GM21423 (cell line): ENCODE measurements at regions not wholly inside any gene's neighbourhood (a gene's known extent, or its start where the extent isn't known, plus 50 kb on each side); places are given as distances from the start of the nearest gene placed in this dataset.
A peak's percentile ranks its signal among the peaks of the same experiment; 100 is the strongest.

Source experiments
- ATAC-seq: cut with Tn5 transposase; IDR thresholded peaks from one replicate; pipeline ENCODE4 v1.9.1; 2021; ENCODE audit warnings: mild to moderate bottlenecking, moderate library complexity; ENCODE audit not compliant: unreplicated experiment

- ATAC-seq: no peak
Observed at GRCh38 chr9:107927276-107927675, 437.7 kb upstream of the KLF4 start.

- no peak for ATAC-seq
Observed at GRCh38 chr9:107925749-107926297, 436.3 kb upstream of the KLF4 start.

GRCh38 chr9:107922260-107922659 lies 432.7 kb upstream of the KLF4 start:
- ATAC-seq: no peak

GRCh38 chr9:107919263-107919662 lies 429.7 kb upstream of the KLF4 start:
- no peak for ATAC-seq

GRCh38 chr9:107918749-107919148 lies 429.2 kb upstream of the KLF4 start:
- no peak for ATAC-seq

- no peak for ATAC-seq
Observed at GRCh38 chr9:107914151-107914550, 424.6 kb upstream of the KLF4 start.

- ATAC-seq: no peak
Observed at GRCh38 chr9:107907715-107908114, 418.1 kb upstream of the KLF4 start.

GRCh38 chr9:107907255-107907654 lies 417.7 kb upstream of the KLF4 start:
- no peak for ATAC-seq

- ATAC-seq: no peak
Observed at GRCh38 chr9:107906074-107906473, 416.5 kb upstream of the KLF4 start.

- no peak for ATAC-seq
Observed at GRCh38 chr9:107905308-107906020, 415.9 kb upstream of the KLF4 start.

- ATAC-seq: no peak
Observed at GRCh38 chr9:107899961-107900330, 410.4 kb upstream of the KLF4 start.

- ATAC-seq: no peak
Observed at GRCh38 chr9:107898761-107899160, 409.2 kb upstream of the KLF4 start.

- ATAC-seq: no peak
Observed at GRCh38 chr9:107896544-107896943, 407.0 kb upstream of the KLF4 start.

GRCh38 chr9:107895501-107896001 lies 406.0 kb upstream of the KLF4 start:
- ATAC-seq: no peak

GRCh38 chr9:107894572-107895261 lies 405.1 kb upstream of the KLF4 start:
- ATAC-seq: no peak

- ATAC-seq: no peak
Observed at GRCh38 chr9:107890921-107891465, 401.4 kb upstream of the KLF4 start.

GRCh38 chr9:107888773-107889227 lies 399.2 kb upstream of the KLF4 start:
- no peak for ATAC-seq

GRCh38 chr9:107886826-107887225 lies 397.3 kb upstream of the KLF4 start:
- ATAC-seq: no peak

- ATAC-seq: peak; percentile 95
Observed at GRCh38 chr9:107883496-107884124, 394.0 kb upstream of the KLF4 start.

GRCh38 chr9:107881626-107882300 lies 392.2 kb upstream of the KLF4 start:
- ATAC-seq: no peak

GRCh38 chr9:107878462-107878861 lies 388.9 kb upstream of the KLF4 start:
- no peak for ATAC-seq
